NCI-H2081 (cell line): ENCODE measurements at regions not wholly inside any gene's neighbourhood (a gene's known extent, or its start where the extent isn't known, plus 50 kb on each side); places are given as distances from the start of the nearest gene placed in this dataset.
"Not testable (repeated sequence)": the region's sequence is repeated elsewhere in the genome, so short reads cannot be mapped to it uniquely, and the experiment has no call there.

Experiments used
- DNase-seq, 2 experiments: peaks; one replicate each; lab custom pipeline; 2025; lab: John Stamatoyannopoulos, UW

GRCh38 chr5:97234380-97234779 is 51.3 kb upstream of the RIOK2 start:
- not testable (repeated sequence) for DNase-seq

GRCh38 chr5:97242341-97242740 is 59.3 kb upstream of the RIOK2 start:
- no peak for DNase-seq

GRCh38 chr5:97243353-97243752 is 60.3 kb upstream of the RIOK2 start:
- DNase-seq = no peak

DNA sequence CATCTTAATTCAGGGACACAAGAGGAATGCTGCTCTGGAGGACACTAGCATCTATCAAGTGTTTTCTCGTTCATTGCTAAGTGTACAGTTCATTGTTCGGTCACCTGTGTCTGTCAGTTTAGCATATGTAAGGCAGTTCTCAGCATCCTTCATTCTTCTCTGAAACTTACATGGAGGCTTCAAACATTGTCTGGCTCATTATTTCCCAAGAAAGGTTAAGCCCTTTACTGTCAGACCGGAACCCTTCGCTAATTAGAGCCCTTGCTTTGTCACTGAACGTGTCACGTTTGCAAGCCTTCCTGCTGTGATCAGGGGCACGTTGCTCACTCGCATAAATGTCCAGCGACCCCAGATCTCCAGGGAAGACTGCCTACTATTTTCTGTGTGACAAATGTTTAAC is 62.3 kb upstream of the RIOK2 start:
- no peak for DNase-seq

DNA sequence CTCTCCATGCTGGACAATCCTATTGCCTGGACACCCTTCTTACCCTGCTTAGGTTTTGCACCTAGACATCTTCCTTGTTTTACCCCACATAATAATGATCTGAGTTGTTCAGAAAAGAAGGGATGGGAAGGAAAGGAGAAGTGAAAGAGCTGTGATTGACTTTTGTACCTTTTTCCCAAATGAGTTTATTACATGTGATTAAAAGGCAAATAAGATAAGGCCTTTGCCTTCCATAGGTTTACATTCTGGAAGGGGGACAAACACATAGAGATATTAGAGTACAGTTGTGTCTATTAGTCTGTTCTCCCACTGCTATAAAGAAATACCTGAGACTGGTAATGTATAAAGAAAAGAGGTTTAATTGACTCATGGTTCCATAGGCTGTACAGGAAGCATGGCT is 67.1 kb upstream of the RIOK2 start:
- no peak for DNase-seq

DNA sequence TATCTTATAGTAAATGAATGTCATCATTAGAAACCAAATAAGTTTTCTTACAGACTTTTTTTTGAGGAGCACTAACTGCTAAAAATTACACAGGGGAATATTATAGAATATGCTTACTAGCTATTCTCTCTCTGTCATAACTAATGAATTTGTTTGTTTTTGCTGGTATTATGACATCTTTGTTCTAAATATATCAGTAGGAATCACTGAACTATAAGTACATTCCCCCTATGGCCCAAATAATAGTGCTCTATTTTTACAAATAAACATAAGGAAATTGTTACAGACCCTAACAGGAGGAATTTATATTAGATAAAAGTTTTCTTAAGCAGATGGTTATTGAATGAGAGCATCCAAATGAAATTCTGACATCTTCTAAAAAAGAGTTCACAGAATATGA is 83.0 kb upstream of the RIOK2 start:
- no peak for DNase-seq

DNA sequence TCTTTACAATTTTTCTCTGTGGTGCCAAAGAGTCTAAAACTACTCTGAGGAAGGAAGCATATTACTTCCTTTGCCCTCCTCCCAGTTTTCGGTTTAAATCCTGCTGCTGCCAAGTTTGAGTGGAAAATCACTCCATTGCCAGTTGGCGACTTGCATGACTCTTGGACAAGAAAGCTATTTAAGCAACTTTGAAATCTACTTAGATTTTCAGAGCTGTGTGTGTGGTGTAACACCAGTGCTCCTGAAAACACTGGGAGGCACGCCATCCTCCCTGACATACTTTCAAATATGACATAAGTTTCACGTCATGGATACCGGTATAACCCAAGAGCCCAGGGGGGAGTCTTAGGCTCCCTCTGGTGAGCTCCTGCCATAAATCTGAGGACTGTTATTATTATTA is 83.5 kb upstream of the RIOK2 start:
- DNase-seq = no peak

DNA sequence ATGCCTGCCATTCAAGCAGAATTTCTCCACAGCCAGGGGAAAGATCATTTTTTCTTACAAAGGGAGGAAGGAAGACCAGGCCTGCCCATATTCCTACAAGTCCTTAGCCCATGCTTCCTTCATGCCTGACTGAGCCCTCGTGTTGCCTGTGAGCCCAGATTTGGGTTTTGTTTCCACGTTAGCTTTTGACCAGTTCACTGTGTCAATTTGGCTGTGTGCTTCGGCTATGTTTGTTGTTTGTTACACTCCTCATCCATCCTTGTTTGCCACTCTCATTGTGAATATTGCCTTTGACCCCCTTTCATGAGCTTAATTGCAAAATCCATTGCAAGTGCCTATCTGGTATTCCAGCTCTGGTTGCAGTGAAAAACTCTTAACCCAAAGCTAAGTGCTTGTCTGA is 84.7 kb upstream of the RIOK2 start:
- DNase-seq = no peak

GRCh38 chr5:97276474-97277120 is 93.5 kb upstream of the RIOK2 start:
- DNase-seq = no peak

DNA sequence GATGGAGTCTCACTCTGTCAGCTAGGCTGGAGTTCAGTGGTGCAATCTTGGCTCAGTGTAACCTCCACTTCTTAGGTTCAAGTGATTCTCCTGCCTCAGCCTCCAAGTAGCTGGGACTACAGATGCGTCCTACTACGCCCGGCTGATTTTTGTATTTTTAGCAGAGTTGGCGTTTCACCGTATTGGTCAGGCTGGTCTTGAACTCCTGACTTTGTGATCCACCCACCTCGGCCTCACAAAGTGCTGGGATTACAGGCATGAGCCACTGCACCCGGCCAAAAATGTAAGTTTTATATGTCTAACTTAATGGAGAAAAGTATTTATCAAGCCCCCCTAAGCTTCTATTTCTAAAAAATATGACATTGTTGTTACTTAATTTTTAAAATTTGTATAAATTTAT is 98.2 kb upstream of the RIOK2 start:
- DNase-seq = no peak

DNA sequence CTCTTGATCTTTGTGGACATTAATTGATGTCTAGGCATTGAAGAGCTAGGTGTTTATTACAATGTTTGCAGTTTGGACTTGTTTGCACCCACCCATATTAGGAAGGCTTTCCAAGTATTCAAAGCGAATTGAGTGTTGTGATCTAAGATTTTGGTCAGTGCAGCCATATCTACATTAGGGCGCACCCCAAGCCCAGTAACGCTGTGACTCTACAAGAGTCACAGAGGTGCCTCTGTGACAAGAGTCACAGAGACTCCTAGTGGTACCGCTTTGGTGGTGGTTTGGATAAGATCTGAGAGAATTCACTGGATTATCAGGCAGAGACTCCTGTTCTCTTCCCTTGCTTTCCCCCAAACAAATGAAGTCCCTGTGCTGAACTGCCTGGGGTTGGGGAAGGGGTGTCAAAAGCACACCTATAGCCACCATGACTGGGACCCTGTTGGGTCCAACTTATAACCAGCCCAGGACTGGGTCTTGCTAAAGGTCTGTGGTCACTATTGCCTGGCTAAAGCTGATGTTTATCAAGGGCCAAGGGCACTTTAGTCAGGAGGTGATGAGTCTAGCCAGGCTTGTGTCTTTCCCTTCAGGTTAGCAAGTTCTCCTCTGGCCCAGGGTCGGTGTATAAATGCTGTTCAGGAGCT is 114.1 kb upstream of the RIOK2 start:
- DNase-seq = peak; percentile 54 to 63

DNA sequence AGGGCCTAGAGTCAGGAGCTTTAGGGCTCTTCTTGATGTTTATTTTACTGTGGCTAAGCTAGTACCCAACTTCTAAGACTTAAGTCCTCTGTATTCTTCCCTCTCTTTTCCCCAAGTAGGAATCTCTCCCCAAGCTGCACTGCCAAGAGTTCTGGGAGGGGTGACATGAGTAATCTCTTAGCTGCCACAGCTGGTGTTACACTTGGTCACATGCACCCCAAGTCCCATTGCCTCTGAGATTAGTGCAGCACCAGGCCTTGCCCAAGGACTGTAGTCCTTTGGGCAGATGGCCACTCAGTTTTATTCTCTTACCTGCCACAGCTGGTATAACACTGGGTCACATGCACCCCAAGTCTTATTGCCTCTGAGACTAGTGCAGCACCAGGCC is 114.7 kb upstream of the RIOK2 start:
- no peak for DNase-seq

DNA sequence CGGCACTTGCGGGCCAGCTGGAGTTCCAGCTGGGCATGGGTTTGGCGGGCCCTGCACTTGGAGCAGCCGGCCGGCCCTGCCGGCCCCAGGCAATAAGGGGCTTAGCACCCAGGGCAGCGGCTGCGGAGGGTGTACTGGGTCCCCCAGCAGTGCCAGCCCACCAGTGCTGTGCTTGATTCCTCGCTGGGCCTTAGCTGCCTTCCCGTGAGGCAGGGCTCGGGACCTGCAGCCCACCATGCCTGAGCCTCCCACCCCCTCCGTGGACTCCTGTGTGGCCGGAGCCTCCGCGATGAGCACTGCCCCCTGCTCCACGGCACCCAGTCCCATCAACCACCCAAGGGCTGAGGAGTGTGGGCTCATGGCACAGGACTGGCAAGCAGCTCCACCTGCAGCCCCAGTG is 118.1 kb upstream of the RIOK2 start:
- not testable (repeated sequence) for DNase-seq

DNA sequence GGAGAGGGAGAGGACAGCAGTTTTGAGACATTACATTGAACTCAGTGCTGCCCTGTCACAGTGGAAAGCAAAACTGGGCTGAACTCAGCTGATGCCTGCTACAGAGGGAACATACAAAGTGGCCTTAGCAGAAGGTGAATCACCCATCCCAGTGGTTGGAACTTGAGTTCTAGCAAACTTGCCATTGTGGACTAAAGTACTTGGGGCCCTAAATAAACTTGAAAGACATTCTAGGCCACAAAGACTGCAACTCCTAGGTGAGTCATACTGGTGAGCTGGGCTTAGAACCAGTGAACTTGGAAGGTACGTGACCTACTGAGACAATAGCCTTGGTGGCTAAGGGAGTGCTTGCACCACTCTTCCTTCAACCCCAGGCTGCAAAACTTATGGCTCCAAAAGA is 155.7 kb upstream of the RIOK2 start:
- DNase-seq = no peak

DNA sequence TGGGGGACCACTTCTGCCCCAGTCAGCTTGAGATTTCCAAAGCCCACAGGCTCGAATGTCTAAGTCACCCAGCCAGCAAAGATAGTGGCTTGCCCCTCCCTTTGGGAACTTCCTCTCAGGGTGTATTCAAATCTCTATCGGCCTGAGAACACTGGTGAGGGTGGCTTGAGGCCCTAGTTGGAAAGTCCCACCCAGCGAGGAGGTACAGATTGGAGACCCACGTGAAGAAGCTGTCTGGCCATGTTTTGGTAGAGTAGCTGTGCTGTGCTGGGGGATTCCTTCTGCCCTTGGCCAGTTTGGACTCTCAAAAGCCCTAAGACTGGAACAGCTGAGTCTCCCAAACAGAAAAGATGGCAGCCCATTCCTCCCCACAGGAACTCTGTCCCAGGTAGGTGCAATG is 172.7 kb upstream of the RIOK2 start:
- DNase-seq = no peak

DNA sequence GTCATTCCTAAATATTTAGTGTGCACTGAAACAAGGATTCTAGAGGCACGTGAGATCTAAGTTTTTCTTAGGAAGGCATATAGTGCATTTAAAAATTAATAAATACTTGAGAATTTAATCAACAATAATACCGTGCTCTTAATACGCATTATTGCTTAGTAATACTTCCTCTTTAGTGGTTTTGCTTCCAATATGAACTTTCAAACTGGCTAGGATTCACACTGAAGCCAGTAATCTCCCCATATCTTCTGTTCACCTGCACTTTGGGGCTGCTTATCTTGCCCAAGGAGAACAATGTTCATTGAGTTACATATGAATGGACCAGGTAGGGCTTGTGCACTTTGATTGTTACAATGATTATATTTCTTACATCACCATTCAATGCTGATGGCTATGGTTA is 180.5 kb upstream of the RIOK2 start:
- no peak for DNase-seq

DNA sequence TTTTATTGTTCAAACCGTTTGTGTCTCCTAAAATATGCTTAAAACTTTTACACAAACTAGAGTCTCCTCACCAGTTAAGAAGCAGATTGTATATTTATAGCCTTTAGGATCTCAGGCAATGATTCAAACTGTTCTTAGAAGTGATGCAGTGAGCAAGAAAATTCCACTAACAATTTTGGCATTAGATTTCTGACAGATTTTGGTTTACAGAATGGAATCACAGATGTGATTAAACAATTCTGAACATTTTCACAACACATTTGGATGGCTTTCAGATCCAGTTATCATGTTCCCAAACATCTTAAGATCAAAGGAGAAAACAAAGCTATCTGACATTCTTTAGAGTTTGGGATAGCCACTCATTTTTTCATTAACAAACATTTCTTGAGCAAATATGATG is 181.7 kb upstream of the RIOK2 start:
- no peak for DNase-seq

DNA sequence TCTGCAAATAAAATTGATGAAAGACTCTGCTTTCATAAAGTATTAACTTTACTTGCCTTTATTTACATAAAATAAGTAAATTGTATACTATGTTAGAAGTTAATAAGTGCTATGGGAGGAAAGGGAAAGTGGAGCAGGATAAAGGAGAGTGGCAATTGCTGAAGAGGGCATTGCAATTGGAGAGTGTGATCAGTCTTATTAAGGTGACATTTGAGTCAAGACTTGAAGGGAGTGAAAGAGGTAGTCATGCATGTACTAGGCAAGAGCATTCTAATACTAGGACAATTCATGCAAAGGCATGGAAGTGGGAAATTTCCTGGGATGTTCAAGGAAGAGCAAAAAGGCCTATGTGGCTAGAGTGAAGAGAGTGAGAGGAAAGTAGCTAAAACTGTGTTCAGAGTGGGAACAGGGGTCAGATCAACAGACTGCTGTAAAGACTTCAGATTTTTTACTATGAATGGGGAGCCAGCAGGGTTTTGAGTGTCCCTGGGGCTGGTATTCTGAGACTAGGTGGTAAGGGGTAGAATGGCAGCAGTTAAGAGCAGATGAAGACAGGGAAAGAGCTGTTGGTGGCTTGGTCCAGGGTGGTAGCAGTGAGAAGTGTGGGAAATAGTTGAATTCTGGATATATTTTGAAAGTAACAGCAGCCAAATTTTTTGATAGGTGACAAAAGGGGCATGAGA is 182.3 kb upstream of the RIOK2 start:
- DNase-seq = no peak

GRCh38 chr5:97365918-97366317 is 182.9 kb upstream of the RIOK2 start:
- no peak for DNase-seq

GRCh38 chr5:97375959-97376358 is 192.9 kb upstream of the RIOK2 start:
- no peak for DNase-seq

- no peak for DNase-seq
These were observed 194.5 kb upstream of the RIOK2 start for GRCh38 chr5:97377582-97377981.

DNA sequence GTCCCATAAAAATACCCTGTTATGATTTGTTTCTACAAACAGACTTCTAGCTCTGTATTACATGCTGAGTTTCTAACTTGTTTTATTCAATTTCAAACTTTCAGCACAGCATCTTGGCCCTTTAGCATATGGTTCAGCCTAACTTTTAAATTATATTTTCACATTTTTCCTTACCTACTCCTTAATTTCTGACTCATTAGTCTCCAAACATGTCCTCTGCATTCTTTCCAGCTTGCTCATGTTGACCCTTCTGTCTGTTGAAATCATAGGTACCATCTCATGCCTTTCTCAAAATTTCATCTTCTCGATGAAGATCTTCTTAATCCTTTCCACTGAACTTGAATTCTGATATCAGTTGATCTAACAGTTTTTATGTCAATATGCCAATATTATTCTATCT is 200.9 kb upstream of the RIOK2 start:
- no peak for DNase-seq

DNA sequence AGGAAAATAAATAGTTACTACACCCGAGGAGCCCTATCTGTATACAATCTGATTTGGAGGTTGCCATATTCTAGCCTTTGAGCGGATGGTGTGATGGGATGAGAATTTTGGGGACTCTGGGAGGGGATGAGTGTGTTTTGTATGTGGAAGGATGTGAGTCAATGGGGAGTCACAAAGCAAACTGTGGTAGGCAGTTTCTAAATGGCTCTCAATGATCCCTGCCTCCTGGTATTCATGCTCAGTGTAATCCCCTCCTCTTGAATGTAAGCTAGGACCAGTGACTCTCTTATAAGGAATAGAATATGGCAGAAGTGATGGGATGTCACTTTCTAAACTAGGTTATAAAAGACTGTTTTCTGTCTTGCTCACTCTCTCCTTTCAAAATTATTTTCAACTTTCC is 205.7 kb upstream of the RIOK2 start:
- DNase-seq = no peak

- no peak for DNase-seq
These were observed 217.5 kb upstream of the RIOK2 start for GRCh38 chr5:97400537-97400936.
